HG03342 (cell line): ENCODE measurements at regions not wholly inside any gene's neighbourhood (a gene's known extent, or its start where the extent isn't known, plus 50 kb on each side); places are given as distances from the start of the nearest gene placed in this dataset.
A peak's percentile ranks its signal among the peaks of the same experiment; 100 is the strongest.

Experiments used
- ATAC-seq: cut with Tn5 transposase; IDR thresholded peaks from one replicate; pipeline ENCODE4 v1.9.1; 2021; ENCODE audit warnings: mild to moderate bottlenecking, moderate library complexity; ENCODE audit not compliant: unreplicated experiment

DNA sequence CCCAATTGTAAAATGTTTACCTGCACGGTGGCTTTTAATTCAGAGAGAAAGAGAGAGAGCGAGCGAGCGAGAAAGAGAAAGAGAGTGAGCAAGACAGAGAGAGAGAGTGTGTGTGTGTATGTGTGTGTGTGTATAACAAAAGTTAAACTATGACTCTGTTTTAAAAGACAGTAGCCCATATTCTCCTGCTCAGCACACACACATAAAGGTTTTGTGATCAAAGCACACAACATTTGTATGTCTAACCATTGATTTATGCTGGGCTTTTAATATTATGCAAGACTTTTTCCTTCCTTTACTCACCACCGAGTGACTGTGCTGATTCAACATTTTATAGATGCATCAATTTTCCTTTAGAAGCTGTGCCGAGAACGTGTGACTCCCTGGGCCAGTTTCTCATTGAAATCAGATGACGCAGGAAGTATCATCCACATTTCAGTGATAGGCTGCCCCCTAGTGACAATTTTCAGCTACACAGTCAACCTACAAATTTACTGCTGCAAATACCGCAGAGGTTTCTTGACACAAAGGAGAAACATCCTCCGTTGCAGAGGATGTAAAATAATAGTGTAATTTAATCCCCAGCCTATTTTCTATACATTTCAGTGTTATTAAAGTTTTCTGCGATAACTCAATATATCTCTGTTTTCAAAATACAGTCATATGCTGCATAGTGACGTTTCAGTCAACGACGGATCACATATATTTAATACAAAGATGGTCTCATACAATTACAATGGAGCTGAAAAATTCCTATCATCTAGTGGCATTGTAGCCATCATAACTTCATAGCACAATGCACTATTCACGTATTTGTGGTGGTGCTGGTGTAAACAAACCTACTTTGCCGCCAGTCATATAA lies 165.9 kb upstream of the TANK start:
- ATAC-seq = peak; percentile 97

DNA sequence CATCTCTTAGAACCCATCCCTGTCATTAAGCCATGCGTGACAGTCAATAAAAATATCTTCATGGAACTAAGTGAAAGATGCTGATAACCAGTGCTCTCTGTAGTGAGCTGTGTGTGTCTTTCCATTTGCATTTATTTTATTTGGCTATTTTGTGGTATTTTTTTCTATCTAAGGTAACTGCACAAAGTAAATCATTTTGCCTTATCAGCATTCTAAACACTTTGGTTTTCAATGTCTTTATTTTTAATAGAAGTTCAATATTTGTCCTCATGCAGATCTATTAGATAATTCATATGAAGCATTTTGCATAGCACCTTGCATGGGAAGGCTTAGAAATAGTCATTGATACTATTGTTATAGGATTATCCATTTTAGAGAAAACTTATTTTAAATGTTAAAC lies 163.6 kb upstream of the TANK start:
- no peak for ATAC-seq

DNA sequence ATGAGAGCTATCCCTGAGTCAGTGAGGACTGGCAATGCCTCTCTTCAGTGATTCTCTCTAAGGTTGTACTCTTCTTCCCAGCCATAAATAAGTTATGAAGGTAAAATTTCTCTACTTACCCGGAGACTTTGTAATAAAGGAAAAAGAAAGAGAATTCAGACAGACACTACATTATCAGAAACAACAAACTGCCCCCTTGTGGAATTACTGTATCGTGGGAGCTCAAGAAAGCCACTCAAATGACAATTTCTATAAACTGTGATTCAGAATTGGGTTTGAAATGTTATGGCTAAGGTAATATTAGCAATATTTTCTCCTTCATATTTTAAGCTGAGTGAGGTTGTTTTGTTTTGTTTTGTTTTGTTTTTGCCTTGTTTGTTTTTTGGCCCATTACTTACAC lies 155.8 kb upstream of the TANK start:
- no peak for ATAC-seq

DNA sequence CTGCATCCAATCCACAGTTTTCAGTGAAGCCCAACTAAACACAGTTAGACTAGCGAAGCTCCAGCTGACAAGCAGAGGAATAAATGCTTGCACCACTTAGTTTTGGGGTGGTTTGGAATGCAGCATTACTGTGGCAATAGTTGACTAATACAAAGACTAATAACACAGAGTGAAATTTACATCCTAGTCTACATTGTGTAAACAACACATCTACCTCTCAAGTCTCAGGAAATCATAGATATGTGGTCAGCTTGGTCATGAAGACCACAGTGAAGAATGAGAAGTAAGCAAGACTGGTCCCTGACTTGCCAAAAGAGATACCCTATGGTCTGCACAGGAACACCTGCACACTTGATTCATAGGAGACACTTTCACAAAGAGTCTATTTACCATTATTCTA lies 155.1 kb upstream of the TANK start:
- no peak for ATAC-seq

DNA sequence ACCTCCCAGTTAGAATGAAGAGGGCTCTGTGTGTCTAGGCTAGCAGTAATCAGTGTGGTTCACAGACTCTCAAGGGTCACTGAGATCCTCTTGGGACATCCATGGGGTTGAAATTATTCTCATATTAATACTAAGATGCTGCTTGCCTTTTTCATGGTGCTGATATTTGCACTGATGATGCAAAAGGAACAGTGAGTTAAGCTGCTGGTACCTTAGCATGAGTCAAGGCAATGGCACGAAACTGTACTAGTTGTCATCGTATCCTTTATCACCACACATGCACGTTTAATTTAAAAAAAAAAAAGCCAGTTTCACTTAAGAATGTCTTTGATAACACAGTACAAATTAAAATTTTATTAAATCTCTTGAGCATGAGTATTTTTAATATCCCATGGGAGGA lies 151.9 kb upstream of the TANK start:
- ATAC-seq = no peak

DNA sequence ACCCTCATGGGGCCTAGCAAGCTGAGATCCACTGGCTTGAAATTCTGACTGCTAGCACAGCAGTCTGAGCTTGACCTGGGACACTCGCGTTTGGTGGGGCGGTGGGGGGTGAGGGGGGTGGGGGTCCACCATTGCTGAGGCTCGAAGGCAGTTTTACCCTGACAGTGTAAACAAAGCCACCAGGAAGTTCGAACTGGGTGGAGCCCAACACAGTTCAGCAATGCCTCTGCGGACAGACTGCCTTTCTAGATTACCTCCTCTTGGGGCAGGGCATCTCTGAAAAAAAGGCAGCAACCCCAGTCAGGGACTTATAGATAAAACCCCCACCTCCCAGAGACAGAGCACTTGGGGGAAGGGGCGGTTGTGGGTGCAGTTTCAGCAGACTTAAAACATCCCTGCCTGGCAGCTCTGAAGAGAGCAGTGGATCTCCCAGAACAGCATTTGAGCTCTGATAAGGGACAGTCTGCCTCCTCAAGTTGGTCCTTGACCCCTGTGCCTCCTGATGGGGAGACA lies 149.7 kb upstream of the TANK start:
- no peak for ATAC-seq

DNA sequence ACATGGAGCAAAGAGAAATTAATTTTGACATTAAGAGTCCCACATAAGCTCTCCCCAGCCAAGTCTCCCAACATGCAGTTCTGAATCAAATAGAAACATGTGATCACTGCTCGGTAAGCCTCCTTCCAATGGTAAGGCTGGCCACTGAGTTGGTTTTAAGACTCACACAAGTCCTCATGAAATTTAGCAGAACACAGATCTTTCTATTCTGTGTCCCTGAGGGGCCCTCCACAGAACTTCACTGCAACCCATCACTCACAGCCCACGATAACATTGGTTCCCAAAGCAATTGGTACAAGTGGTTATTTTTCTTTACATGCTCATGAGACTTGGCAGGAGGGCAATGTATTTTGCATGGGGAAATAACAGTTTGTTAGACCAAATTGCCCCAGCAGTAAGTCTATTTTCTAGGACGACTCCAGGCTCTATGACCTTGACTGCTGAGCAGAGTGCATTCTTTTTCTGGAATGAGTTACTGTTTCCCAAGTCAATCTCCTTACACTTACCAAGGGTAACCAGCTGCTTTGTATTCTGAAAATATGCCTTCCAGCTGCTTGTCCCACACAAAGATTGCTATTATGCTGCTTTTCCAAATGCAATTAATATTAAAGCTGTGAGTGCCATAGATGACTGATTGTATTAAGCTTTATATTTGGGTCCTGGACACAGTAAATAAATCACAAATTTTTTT lies 142.3 kb upstream of the TANK start:
- no peak for ATAC-seq

DNA sequence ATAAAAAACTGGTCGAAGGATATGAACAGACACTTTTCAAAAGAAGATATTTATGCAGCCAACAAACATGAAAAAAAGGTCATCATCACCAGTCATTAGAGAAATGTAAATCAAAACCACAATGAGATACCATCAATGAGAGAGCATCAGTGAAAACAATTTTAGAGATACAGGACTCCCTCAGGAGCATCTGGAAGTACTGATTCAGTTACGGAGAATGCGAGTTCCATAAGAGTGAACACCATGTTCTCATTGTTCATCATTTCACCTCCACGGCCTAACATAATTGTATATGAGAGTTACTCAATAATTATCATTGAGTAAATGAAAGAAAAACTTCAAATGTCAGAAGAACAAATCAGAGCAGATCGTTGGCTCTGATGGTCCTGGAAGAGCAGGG lies 140.9 kb upstream of the TANK start:
- ATAC-seq = no peak

DNA sequence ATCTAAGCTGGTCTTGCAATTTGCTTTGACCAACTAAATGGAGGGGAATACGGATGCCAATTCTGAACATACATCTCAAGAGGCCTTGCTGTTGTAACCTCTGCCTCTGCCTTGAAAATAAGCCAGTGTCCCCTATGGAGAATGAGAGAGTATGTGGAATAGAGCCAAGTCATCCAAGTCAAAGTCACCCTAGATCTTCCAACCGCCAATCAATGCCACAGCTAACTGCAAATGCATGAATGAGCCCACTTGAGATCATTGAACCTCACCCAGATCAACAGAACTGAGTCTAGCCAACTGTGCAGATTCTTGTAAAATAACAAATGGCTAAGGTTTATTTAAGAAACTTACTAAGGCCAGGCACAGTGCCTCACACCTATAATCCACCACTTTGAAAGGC lies 139.8 kb upstream of the TANK start:
- ATAC-seq = no peak

DNA sequence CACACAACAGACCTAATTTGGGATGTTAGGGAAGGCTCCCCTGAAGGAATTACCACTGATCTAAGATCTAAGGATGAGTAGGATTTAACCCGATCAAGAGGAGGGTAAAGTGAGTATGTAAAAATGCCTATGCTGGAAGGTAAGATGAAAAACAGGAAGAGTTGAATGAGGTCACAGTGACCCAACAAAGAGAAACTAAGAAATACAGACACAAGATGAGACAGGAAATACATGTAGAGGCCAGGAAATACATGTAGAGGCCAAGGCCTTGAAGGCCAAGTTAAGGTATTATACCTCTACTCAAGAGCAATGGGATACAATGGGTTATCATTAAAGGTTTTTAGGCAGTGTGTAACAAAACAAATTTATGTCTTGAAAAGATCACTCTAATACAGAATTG lies 131.6 kb upstream of the TANK start:
- no peak for ATAC-seq

DNA sequence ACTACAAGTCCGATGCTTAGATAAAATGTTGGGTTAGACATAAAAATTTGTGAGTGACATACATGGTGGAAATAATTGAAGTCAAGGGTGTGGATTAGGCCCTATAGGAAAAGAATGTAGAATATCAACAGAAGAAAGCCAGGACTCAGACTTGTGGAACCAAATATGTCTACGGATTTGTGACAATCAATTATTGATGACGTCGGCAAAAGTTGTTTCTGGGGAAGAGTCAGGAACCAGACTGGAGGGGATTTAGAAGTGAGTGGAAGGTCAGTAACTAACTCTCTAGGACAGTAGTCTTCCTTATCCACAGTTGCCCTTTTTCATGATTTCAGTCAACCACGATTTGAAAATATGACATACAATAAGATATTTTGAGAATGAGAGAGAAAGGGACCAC lies 130.9 kb upstream of the TANK start:
- no peak for ATAC-seq

DNA sequence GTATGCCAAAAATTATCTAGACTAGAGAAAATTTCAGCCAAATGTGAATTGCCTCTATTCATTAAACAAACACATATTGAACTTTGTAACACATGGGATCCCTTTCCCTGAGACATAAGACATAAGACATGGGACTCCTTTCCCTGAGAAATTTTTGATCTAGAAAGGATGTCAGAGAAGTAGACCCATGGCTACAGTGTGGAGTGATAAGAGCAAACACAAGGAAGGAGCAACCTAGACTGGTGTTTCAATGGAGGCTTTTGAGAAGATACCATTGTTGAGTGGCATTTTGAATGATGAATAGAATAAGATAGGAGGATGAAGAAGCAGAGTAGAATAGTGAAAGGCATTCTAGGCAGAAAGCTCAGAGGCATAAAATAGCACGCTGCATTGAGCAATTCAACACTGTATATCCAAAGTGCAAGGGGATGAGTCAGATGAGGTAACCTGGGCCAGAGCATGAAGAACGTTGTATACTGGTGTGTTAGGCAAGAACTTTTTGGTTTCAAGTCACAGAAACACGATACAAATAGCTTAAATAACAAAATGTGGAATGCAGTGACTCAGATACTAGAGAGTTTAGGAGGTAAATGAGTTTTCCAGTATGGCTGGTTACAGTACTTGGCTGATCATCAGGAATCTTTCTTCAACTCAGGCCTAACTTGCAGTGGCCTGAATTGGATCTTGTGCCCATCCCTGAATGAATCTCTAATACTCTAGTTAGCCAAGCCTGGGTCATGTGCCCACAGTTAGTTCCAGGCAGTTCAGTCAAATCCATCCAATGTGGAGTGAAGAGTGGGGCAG lies 129.8 kb upstream of the TANK start:
- no peak for ATAC-seq

DNA sequence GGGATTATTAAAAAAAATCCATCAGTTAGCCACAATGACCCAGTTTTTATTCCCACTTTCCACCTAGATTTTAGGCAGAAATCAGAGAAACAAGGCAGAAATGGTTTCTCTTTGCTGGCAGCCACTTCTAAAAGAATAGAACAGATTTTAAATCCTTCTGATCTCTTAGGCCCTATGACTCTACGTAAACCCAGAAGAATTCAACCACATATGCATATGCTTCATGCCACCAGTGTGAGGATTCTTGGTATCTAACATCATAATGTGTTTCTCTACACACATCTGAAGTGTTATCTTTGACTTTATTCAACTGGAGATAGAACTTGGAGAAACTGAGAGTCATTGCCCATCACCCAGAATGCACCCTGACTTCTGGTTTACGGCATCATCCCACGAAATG lies 128.7 kb upstream of the TANK start:
- ATAC-seq = no peak

DNA sequence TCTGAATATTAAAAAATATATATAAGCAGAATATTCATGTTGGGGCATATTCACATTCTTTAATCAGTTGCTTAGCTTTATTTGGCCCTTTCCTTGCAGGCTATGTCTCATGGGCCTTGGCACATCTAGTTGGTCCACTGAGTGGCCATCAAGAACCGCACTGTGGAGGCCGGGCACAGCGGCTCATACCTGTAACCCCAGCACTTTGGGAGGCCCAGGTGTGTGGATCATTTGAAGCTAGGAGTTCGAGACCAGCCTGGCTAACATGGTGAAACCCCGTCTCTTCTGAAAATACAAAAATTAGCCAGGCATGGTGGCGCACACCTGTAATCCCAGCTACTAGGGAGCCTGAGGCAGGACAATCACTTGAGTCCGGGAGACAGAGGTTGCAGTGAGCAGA lies 127.6 kb upstream of the TANK start:
- ATAC-seq = no peak

DNA sequence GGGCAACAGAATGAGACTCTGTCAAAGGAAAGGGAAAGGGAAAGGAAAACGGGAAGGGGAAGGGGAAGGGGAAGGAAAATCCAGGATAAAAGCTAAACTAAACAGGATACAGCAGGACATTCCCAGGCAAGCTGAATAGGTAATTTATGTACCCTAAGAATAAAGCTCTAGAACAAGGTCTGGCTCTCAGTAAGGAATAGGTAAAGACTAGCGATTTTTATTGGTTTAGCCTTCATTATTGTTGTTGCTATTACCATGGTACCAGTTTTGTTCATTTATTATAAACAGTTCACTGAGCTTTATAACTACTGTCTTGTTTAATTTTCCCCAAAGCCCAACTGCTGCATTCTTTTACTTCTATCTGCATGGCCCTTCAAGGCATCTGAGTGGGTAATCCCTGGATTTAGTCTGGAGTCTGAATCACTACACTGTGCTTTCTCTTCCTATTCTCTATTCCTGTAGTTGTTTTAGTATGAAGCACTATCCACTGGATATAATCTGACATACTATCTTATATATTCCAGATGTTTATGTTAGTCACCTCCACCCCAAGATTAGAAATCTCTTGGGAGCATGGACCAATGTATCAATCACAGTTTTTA lies 127.1 kb upstream of the TANK start:
- ATAC-seq = no peak

DNA sequence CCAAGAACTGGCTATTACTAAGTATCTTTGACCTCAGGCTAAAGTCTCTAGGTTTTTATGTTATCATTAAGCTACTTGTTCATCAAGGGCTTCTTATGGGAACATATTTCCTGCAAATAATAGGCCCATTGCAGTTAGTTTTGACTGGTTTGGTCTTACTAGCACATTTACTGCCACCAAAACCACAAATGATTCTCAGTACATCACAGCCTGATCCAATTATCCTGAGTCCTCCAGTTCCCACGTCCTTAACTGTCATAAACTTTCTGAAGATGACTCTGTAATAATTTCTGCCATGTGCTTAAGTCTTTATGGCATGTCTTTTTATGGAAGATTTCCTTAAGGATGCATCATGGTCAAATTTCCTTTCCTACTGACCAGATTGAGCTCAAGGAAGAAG lies 123.3 kb upstream of the TANK start:
- ATAC-seq = no peak

DNA sequence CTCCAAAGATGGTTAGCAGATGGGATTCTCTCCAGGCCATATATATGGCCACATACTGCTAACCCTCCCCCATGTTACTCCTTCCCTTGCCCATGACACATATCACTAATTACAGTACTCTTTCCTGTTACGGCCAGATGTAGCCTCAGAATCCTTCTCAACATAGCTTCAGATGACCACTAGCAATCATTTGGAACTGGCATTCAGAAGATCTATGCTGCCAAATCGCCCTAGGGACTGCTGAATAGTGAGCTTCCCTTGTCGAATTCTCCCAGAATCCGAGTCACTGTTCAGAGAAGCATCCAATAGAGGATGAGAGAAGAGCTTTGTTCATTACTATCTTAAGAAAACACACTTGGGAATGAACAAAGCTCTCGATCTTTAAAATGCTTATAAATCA lies 121.2 kb upstream of the TANK start:
- ATAC-seq = no peak

DNA sequence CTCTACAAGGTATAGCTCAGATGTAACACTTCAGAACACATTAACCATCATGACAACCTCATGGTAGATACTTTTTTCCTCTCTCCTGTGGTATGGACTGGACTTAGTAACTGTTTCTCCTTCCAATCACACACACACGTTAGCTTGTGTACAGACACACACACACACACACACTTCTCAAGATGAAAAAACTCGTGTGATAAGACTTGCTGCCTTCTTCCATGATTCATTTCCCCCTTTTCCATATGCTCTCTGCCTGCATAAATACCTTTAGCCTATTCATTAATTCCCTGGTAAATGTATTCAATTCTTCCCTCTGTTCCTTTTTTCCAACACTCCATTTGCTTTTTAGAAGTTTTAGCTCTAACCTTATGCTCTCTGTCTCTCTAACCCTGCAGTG lies 118.9 kb upstream of the TANK start:
- ATAC-seq = no peak

DNA sequence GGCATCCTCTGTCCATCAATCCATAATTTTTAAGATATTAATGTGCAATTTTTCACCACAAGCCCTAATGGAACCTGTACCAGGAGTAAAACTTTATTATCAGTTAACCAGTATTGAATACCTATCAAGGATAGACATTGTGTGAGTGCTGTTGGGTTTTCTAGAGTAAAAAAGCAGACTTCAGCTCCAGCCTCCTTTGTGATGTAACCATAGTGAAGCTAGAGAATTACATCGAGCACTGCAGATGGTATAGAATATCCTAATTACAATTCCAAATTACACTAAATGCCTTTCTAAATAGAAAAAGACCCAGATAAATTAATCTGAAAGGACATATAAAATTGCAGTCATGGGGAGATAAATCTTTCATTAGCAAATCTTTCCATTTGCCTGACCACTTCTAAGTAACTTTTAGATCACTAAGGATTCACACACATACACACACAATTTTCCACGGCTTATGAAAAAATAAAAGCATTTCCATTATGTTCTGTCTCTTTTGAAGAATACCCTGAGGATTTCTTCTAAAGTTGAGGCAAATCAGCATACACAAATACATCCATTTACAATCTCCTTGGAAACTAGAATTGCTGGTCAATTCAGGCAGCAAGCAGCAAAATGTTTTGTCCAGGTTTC lies 117.1 kb upstream of the TANK start:
- no peak for ATAC-seq

DNA sequence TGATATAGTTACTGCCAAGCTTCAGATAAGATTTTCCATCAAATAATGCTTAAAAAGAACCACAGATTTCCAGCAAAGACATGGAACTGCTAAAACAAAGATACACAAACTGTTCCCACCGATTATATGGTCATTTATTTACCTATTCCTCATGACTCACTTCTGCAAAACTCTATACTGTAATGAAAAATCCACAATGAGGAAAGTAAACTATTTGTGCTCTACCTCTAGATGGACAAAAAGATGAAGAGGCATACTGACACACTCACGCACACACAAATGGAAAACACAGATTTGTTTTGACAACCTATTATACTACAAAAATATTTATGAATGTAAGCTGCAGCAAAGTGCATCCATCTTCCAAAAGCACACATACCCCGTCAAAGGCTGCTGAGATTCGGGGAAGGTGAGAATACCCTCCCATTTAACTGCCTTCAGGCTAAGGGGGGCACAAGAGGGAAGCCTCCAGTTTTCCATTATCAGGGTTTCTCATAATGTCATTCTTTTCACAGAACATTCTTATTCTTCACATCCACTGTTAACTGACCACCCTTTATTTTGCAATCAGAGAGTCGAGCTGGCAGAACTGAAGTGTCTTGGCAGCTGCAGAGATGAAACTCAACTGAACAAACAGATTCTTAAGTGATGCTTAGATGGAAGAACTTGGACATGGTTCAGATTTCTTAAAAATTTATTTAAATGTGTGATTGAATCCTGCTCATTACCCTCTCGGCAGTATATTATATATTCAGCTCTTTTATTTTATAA lies 115.9 kb upstream of the TANK start:
- ATAC-seq = no peak
